Cardiac fibroblast (primary cell): ENCODE measurements at regions not wholly inside any gene's neighbourhood (a gene's known extent, or its start where the extent isn't known, plus 50 kb on each side); places are given as distances from the start of the nearest gene placed in this dataset.
A peak's percentile ranks its signal among the peaks of the same experiment; 100 is the strongest.

ENCODE experiments used
- DNase-seq, 2 donors: peaks; one replicate each; pipeline versions ENCODE4 v3.0.0 to v3.0.0-alpha.2; 2010; ENCODE audit warnings: low read depth in 2 of 2
- H3K4me3 ChIP-seq, 2 donors: replicated peaks in 1 of 2; 1 replicate in 1 of 2; 2 replicates in 1 of 2; pipeline ENCODE4 v1.5.1; 2011; ENCODE audit warnings: low read depth in 2 of 2, low read length in 2 of 2, mild to moderate bottlenecking in 2 of 2, moderate library complexity in 1 of 2
- CTCF ChIP-seq: IDR thresholded peaks from one replicate; pipeline ENCODE4 v1.5.1; 2011; ENCODE audit warnings: low read depth, mild to moderate bottlenecking, low read length, inconsistent platforms

DNA sequence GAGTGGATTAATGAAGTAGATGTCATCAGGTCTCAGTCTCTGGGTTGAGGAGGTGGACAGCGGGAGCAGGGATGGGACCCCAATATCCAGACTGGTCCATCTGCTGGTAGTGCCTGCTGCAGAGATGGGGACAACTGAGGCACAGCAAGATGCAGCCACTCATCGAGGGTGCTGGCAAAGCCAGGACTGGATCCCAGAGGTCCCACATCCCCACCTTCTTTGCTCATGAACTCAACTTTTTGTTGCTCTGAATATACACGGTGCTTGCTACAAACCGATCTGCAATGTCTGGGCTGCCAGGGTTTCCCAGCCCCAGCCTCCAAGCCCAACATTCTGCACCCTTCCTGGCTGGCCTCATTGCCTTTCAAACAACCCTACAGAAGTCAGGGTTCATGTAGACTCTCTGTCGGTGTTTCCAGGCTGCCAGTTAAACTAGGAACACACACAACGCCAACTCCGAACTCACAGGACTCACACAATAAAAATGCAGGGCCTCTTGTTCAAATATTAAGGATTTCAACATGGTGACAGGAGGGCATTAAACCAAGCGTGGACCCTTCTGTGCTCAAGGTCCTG is 168.2 kb downstream of the MN1 start:
- no peak overlapping the region for H3K4me3 ChIP-seq
- TF ChIP-seq CTCF = no peak
- DNase-seq = no peak

- DNase-seq = no peak
- no peak overlapping the region for H3K4me3 ChIP-seq
- no peak for TF ChIP-seq CTCF
Observed at GRCh38 chr22:27634043-27634740, 167.4 kb downstream of the MN1 start.

DNA sequence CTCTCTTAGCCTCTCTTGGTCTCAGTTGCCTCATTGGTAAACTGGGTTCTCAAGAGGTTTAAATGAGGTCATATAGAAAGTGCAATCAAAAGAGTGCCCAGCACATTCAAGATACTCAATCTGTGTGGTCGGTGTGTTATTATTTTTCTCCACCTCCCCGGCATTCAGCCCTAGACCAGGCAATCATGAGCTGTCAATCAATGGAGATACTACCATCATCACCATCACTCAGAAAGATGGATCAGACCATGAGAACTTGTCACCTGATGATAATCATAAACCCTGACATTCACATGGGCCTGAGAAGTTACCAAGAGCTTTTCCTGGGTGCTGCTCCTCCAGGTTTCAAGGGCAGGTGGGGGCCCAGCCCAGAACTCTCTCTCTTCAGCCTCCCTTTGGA is 166.1 kb downstream of the MN1 start:
- no peak for TF ChIP-seq CTCF
- no peak overlapping the region for H3K4me3 ChIP-seq
- no peak for DNase-seq

- TF ChIP-seq CTCF = no peak
- H3K4me3 ChIP-seq = no peak overlapping the region
- DNase-seq = no peak
Observed at GRCh38 chr22:27635852-27636251, 165.7 kb downstream of the MN1 start.

GRCh38 chr22:27636716-27637508 is 164.6 kb downstream of the MN1 start:
- no peak for TF ChIP-seq CTCF
- H3K4me3 ChIP-seq = no peak overlapping the region
- DNase-seq = no peak

- DNase-seq = peak; percentile 44 to 82
- H3K4me3 ChIP-seq = no peak overlapping the region
- no peak for TF ChIP-seq CTCF
Observed at GRCh38 chr22:27637604-27638003, 164.0 kb downstream of the MN1 start.
